Natural killer cell (primary cell): ENCODE measurements at regions not wholly inside any gene's neighbourhood (a gene's known extent, or its start where the extent isn't known, plus 50 kb on each side); places are given as distances from the start of the nearest gene placed in this dataset.

Experiments
- ATAC-seq, 3 donors: fragments of 150-1000 bp in 2 of 3; fragments of 200-7000 bp in 1 of 3; cut with Tn5 transposase; 1 replicate in 1 of 3; 2 replicates in 2 of 3; pipeline ENCODE4 v1.10.0; 2021; ENCODE audit warnings: mild to moderate bottlenecking in 2 of 3, moderate library complexity in 2 of 3
- DNase-seq, 2 donors: peaks; one replicate each; pipeline versions ENCODE4 v3.0.0 to v3.0.0-alpha.2; 2013 to 2021; ENCODE audit warnings: mixed read lengths in 1 of 2
- H3K27ac ChIP-seq: one replicate; pipeline ENCODE4 v1.5.1; 2013; ENCODE audit warnings: mild to moderate bottlenecking, low read length
- H3K27me3 ChIP-seq: one replicate; pipeline ENCODE4 v1.6.1; 2013; ENCODE audit warnings: low read length; ENCODE audit not compliant: control insufficient read depth, insufficient read depth
- H3K36me3 ChIP-seq: one replicate; pipeline ENCODE4 v1.6.1; 2013; ENCODE audit warnings: low read length; ENCODE audit not compliant: control insufficient read depth, insufficient read depth
- H3K4me1 ChIP-seq: one replicate; pipeline ENCODE4 v1.6.1; 2013; ENCODE audit warnings: low read length; ENCODE audit not compliant: control insufficient read depth, insufficient read depth
- H3K4me3 ChIP-seq: one replicate; pipeline ENCODE4 v1.5.1; 2013; ENCODE audit warnings: low read length
- H3K9me3 ChIP-seq: one replicate; pipeline ENCODE4 v1.6.1; 2013; ENCODE audit warnings: low read length; ENCODE audit not compliant: control insufficient read depth, insufficient read depth
- H3K27ac Mint-ChIP-seq, 2 donors: one replicate each; pipeline ENCODE4 v1.8.0; 2022; ENCODE audit warnings: mild to moderate bottlenecking in 2 of 2, mixed read lengths in 2 of 2, moderate library complexity in 1 of 2
- H3K27me3 Mint-ChIP-seq, 2 donors: one replicate each; pipeline ENCODE4 v1.8.0; 2022; ENCODE audit warnings: low read depth in 2 of 2, mixed read lengths in 2 of 2
- H3K36me3 Mint-ChIP-seq: one replicate; pipeline ENCODE4 v1.8.0; 2022; ENCODE audit warnings: mixed read lengths
- H3K4me1 Mint-ChIP-seq, 2 donors: one replicate each; pipeline ENCODE4 v1.8.0; 2022; ENCODE audit warnings: mixed read lengths in 2 of 2
- H3K4me3 Mint-ChIP-seq: one replicate; pipeline ENCODE4 v1.8.0; 2022; ENCODE audit warnings: mild to moderate bottlenecking, moderate library complexity, mixed read lengths
- H3K9me3 Mint-ChIP-seq, 2 donors: one replicate each; pipeline ENCODE4 v1.8.0; 2022; ENCODE audit warnings: mixed read lengths in 2 of 2
- WGBS: methylation state at CpG from one replicate; pipeline ENCODE4 v1.1.7; 2013; ENCODE audit warnings: missing lambda C conversion rate; ENCODE audit not compliant: insufficient coverage; 5-methylcytosine and 5-hydroxymethylcytosine counted together
- intact Hi-C: fragments of 100-400 bp; cut with micrococcal nuclease; formaldehyde crosslinking; loops from one replicate; pipeline ENCODE4 v1.14.2; 2022
- TF ChIP-seq, protein P1 (sequence below): fragments of 200-600 bp; IDR thresholded peaks from one replicate; pipeline ENCODE4 v1.8.0; 2022; ENCODE audit warnings: antibody characterized with exemption

DNA sequence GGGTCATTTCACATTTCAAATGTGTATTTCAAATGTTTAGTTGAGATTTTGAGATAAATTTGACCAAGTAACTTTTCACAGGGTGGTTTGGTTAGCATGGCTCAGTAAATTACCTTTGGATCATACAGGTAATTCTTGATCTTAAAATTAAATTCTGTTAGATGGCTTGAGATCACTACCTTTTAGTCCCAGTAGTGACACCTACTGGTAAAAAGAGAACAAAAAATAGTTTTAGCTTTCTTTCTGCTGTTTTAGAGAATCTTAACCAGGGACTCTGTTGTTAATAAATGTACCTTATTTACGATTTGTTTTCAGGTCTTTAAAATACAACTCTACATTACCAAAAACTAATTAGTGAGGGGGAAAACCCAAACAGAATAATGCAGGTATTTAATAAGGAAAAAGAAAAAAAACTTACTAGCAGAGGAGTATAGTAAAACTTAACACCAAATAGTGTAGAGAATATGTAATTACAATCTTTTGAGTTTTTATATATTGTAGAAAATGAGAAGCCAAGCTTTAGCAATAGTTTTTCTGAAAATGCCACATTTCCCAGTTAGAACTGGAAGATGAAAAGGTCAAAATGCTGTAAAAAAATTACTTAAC lies 620.3 kb upstream of the AGTR1 start:
- intact Hi-C loops: no loop called here
- Mint-ChIP-seq H3K27ac (no peak overlapping the region), H3K4me3 (no peak overlapping the region), H3K9me3 (no peaks in the 10 kb centered on the region), H3K36me3 (no peaks in the 10 kb centered on the region), H3K27me3 (no peaks in the 10 kb centered on the region), H3K4me1 (no peaks in the 10 kb centered on the region)
- H3K27me3 ChIP-seq: no peaks in the 10 kb centered on the region
- ATAC-seq (no peak), DNase-seq (no peak)
- no peaks in the 10 kb centered on the region for H3K4me1 ChIP-seq
- H3K27ac ChIP-seq: no peak overlapping the region
- no peak overlapping the region for H3K4me3 ChIP-seq
- no peaks in the 10 kb centered on the region for H3K9me3 ChIP-seq
- no peaks in the 10 kb centered on the region for H3K36me3 ChIP-seq
- WGBS: no CpG with 5 or more reads among the region's 1 CpG
- TF ChIP-seq, protein P1, sequence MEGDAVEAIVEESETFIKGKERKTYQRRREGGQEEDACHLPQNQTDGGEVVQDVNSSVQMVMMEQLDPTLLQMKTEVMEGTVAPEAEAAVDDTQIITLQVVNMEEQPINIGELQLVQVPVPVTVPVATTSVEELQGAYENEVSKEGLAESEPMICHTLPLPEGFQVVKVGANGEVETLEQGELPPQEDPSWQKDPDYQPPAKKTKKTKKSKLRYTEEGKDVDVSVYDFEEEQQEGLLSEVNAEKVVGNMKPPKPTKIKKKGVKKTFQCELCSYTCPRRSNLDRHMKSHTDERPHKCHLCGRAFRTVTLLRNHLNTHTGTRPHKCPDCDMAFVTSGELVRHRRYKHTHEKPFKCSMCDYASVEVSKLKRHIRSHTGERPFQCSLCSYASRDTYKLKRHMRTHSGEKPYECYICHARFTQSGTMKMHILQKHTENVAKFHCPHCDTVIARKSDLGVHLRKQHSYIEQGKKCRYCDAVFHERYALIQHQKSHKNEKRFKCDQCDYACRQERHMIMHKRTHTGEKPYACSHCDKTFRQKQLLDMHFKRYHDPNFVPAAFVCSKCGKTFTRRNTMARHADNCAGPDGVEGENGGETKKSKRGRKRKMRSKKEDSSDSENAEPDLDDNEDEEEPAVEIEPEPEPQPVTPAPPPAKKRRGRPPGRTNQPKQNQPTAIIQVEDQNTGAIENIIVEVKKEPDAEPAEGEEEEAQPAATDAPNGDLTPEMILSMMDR: peak; percentile 33

DNA sequence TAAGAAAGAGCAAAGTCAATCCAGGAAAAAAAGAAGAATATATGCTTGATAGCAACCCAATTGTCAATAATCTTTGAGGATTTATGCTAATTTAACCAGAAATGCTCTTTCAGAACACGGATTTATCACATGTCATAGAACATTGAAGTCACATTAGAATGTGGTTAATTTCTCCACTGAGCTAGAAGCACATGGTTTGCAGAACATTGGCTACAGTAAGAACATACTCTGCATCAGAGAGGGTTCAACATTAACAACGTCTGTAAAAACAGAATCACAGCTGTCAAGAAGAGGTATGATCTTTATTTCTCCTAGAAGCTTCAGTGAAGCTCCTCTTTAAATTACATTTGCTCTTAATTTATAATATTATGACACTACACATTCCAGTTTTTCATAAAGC lies 619.7 kb upstream of the AGTR1 start:
- no peak overlapping the region for H3K4me3 Mint-ChIP-seq
- no peak overlapping the region for H3K27ac Mint-ChIP-seq
- TF ChIP-seq, protein P1: no peak
- intact Hi-C loops: no loop called here
- no peak for DNase-seq
- Histone ChIP-seq H3K4me1 (no peaks in the 10 kb centered on the region), H3K4me3 (no peak overlapping the region), H3K27ac (no peak overlapping the region), H3K9me3 (no peaks in the 10 kb centered on the region), H3K36me3 (no peaks in the 10 kb centered on the region), H3K27me3 (no peaks in the 10 kb centered on the region)
- no peaks in the 10 kb centered on the region for H3K27me3 Mint-ChIP-seq
- H3K9me3 Mint-ChIP-seq: no peaks in the 10 kb centered on the region
- H3K4me1 Mint-ChIP-seq: no peaks in the 10 kb centered on the region
- no peak for ATAC-seq
- 68% methylated on average over 2 of the region's 2 CpGs for WGBS
- H3K36me3 Mint-ChIP-seq: no peaks in the 10 kb centered on the region

DNA sequence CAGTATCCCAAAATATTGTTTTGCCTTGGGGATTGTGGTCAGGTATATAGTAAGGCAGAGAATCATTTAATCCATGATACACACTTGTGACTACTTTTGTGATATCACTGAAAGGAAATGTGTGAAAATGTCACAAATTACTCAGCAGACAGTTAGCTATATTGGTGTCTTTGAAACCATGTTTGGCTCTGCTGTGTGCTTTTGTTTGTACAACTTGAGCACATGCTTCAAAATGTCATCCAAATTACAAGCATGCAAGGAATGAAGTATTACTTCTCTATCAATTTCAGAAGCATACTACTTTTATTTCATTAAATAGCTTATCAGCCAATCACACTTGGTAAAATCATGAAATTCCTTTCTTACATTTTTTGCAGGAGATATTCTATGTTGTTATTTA lies 619.0 kb upstream of the AGTR1 start:
- no peak overlapping the region for H3K4me3 ChIP-seq
- no peaks in the 10 kb centered on the region for H3K27me3 ChIP-seq
- H3K36me3 ChIP-seq: no peaks in the 10 kb centered on the region
- Mint-ChIP-seq H3K36me3 (no peaks in the 10 kb centered on the region), H3K4me3 (no peak overlapping the region), H3K27ac (no peak overlapping the region), H3K9me3 (peaks cover 0 to 2% of the 10 kb centered on the region in 2 donors), H3K27me3 (no peaks in the 10 kb centered on the region), H3K4me1 (no peaks in the 10 kb centered on the region)
- peaks cover 4% of the 10 kb centered on the region for H3K9me3 ChIP-seq
- ATAC-seq (no peak), DNase-seq (no peak)
- TF ChIP-seq, protein P1: no peak
- no peaks in the 10 kb centered on the region for H3K4me1 ChIP-seq
- intact Hi-C loops: no loop called here
- no peak overlapping the region for H3K27ac ChIP-seq

DNA sequence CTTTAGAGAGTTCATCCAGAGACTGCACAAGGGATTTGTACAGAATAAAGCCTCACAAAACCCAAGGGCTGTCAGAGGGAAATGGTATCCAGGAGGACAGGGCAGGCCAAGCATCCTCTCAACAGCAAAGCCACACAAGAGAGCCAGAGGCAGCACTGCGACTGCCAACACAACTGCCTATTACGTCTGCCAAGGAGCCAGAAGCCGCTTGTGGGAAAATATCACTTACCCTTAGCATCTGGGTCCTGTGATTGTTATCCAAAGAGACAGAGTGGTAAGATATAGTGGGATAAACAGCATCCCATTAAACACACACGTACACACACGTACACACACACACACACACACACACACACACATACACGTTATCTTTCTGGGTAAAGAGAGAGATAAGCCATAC lies 618.3 kb upstream of the AGTR1 start:
- no peak overlapping the region for H3K4me3 Mint-ChIP-seq
- H3K36me3 Mint-ChIP-seq: no peaks in the 10 kb centered on the region
- intact Hi-C loops: no loop called here
- H3K4me1 ChIP-seq: no peaks in the 10 kb centered on the region
- H3K9me3 Mint-ChIP-seq: peaks cover 0 to 2% of the 10 kb centered on the region in 2 donors
- no peaks in the 10 kb centered on the region for H3K27me3 ChIP-seq
- H3K27me3 Mint-ChIP-seq: no peaks in the 10 kb centered on the region
- no peak overlapping the region for H3K27ac ChIP-seq
- ATAC-seq (no peak), DNase-seq (no peak)
- H3K4me3 ChIP-seq: no peak overlapping the region
- peaks cover 0 to 6% of the 10 kb centered on the region in 2 donors for H3K4me1 Mint-ChIP-seq
- WGBS: 92% methylated on average over 3 of the region's 6 CpGs
- TF ChIP-seq, protein P1: no peak
- no peaks in the 10 kb centered on the region for H3K36me3 ChIP-seq
- H3K27ac Mint-ChIP-seq: no peak overlapping the region
- peaks cover 5% of the 10 kb centered on the region for H3K9me3 ChIP-seq
